Keratinocyte (primary cell): ENCODE measurements at regions not wholly inside any gene's neighbourhood (a gene's known extent, or its start where the extent isn't known, plus 50 kb on each side); places are given as distances from the start of the nearest gene placed in this dataset.

Experiments used
- EZH2 ChIP-seq: IDR thresholded peaks from one replicate; pipeline ENCODE4 v1.6.1; 2012; ENCODE audit warnings: inconsistent platforms, mild to moderate bottlenecking, low read length, moderate library complexity
- TF ChIP-seq, protein P1 (sequence below), 3 experiments: IDR thresholded peaks in 1 of 3; conservative IDR thresholded peaks in 1 of 3; optimal IDR thresholded peaks in 1 of 3; 2 replicates in 2 of 3; 3 replicates in 1 of 3; pipeline versions ENCODE3 to v1.5.1; 2011; ENCODE audit warnings: low read length in 3 of 3, mild to moderate bottlenecking in 3 of 3, moderate library complexity in 2 of 3, control low read depth in 1 of 3, inconsistent platforms in 1 of 3; ENCODE audit not compliant: insufficient read depth in 2 of 3; ENCODE audit errors: extremely low read depth in 1 of 3

DNA sequence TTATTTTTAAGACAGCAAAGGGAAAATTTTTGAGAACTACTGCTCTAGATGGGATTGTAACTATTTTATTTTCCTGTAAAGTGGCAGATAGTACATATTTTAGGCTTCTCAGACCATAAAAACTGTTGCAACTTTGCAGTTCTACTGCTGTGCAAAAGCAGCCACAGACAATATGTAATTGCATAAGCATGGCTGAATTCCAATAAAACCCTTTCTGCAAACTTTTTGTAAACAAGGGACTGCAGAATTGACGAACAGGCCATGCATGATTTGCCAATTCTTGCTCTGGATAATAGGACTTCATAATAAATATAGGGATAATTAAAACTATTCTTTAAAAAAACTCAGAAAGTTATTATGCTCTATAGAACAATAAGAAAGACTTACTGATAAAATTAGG is 149.1 kb downstream of the SLITRK5 start:
- TF ChIP-seq, protein P1, sequence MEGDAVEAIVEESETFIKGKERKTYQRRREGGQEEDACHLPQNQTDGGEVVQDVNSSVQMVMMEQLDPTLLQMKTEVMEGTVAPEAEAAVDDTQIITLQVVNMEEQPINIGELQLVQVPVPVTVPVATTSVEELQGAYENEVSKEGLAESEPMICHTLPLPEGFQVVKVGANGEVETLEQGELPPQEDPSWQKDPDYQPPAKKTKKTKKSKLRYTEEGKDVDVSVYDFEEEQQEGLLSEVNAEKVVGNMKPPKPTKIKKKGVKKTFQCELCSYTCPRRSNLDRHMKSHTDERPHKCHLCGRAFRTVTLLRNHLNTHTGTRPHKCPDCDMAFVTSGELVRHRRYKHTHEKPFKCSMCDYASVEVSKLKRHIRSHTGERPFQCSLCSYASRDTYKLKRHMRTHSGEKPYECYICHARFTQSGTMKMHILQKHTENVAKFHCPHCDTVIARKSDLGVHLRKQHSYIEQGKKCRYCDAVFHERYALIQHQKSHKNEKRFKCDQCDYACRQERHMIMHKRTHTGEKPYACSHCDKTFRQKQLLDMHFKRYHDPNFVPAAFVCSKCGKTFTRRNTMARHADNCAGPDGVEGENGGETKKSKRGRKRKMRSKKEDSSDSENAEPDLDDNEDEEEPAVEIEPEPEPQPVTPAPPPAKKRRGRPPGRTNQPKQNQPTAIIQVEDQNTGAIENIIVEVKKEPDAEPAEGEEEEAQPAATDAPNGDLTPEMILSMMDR (optimal IDR thresholded peaks at IDR 0.05 in 1 of 3, IDR thresholded peaks at IDR 0.05 in 1 of 3, conservative IDR thresholded peaks at IDR 0.05 in 1 of 3; ENCODE audit: extremely low read depth in 1 of 3, insufficient read depth in 2 of 3, low read length in 3 of 3): no peak
- no peak for TF ChIP-seq EZH2
